Muscle layer of duodenum (tissue), 2 donors: ENCODE measurements at regions not wholly inside any gene's neighbourhood (a gene's known extent, or its start where the extent isn't known, plus 50 kb on each side); places are given as distances from the start of the nearest gene placed in this dataset.
A peak's percentile ranks its signal among the peaks of the same experiment; 100 is the strongest.

ENCODE experiments used
- H3K27ac ChIP-seq: one replicate; pipeline ENCODE4 v1.7.0; 2013; ENCODE audit warnings: mild to moderate bottlenecking, low read length
- H3K27me3 ChIP-seq: one replicate; pipeline ENCODE4 v1.7.0; 2013; ENCODE audit warnings: low read depth, mild to moderate bottlenecking, control low read depth, low read length
- H3K36me3 ChIP-seq, 2 donors: one replicate each; pipeline ENCODE4 v1.7.0; 2013; ENCODE audit warnings: low read length in 2 of 2, control low read depth in 1 of 2, mild to moderate bottlenecking in 1 of 2; ENCODE audit not compliant: insufficient read depth in 2 of 2, control insufficient read depth in 1 of 2
- H3K4me1 ChIP-seq, 2 donors: one replicate each; pipeline ENCODE4 v1.7.0; 2013; ENCODE audit warnings: low read length in 2 of 2, mild to moderate bottlenecking in 2 of 2, control low read depth in 1 of 2, moderate library complexity in 1 of 2; ENCODE audit not compliant: insufficient read depth in 2 of 2, control insufficient read depth in 1 of 2
- H3K4me3 ChIP-seq, 2 donors: one replicate each; pipeline ENCODE4 v1.7.0; 2013; ENCODE audit warnings: low read length in 2 of 2, low read depth in 1 of 2, mild to moderate bottlenecking in 1 of 2
- H3K9me3 ChIP-seq, 2 donors: one replicate each; pipeline ENCODE4 v1.7.0; 2013; ENCODE audit warnings: low read length in 2 of 2, control low read depth in 1 of 2, mild to moderate bottlenecking in 1 of 2; ENCODE audit not compliant: control insufficient read depth in 1 of 2
- donor health status: healthy.

DNA sequence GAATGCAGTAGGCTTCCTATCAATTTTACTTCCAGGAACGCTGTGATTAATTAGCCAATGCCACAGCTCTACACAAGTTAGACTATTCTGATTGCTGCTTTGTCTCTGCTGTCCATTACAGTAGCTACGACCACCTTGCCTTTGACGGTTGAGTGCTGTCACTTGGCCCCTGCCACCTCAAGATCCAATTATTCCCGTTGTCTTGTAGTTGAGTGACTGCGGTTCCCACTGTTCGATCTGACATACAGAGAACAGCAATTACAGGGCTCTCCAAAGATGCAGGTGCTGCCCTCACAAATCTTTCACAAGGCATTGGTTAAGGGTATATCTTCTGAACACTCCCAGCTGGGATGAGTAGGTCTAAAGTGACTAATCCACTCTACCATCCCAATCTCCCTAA lies 393.4 kb upstream of the KIF2A start:
- Histone ChIP-seq H3K9me3 (peaks cover 0 to 9% of the 10 kb centered on the region in 2 donors), H3K27ac (no peak overlapping the region), H3K4me1 (no peaks in the 10 kb centered on the region), H3K27me3 (no peaks in the 10 kb centered on the region), H3K36me3 (no peaks in the 10 kb centered on the region), H3K4me3 (peak overlapping the region in 1 of 2 donors; percentile 14)

DNA sequence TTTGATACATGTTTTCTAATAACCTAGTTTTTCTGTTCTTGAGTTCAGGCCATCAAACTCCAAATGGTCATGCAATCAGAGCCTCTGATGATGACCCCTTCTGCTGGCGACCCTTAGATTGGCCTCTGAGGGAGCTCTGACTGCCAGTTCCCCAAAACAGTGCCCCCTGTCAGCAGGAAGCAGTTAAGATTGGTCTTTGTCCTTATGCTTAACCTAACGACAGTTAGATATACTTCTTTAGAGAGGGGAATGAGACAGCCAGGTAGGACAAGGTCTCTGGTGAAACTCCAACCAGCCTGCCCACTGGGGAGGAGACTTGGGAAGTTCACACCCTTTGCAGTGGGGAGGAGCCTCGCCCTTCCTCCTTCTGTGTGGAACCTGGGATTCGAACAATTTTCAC lies 390.4 kb upstream of the KIF2A start:
- Histone ChIP-seq H3K4me1 (peaks cover 0 to 16% of the 10 kb centered on the region in 2 donors), H3K36me3 (no peaks in the 10 kb centered on the region), H3K9me3 (peaks cover 0 to 9% of the 10 kb centered on the region in 2 donors), H3K27ac (no peak overlapping the region), H3K27me3 (no peaks in the 10 kb centered on the region), H3K4me3 (no peak overlapping the region)

DNA sequence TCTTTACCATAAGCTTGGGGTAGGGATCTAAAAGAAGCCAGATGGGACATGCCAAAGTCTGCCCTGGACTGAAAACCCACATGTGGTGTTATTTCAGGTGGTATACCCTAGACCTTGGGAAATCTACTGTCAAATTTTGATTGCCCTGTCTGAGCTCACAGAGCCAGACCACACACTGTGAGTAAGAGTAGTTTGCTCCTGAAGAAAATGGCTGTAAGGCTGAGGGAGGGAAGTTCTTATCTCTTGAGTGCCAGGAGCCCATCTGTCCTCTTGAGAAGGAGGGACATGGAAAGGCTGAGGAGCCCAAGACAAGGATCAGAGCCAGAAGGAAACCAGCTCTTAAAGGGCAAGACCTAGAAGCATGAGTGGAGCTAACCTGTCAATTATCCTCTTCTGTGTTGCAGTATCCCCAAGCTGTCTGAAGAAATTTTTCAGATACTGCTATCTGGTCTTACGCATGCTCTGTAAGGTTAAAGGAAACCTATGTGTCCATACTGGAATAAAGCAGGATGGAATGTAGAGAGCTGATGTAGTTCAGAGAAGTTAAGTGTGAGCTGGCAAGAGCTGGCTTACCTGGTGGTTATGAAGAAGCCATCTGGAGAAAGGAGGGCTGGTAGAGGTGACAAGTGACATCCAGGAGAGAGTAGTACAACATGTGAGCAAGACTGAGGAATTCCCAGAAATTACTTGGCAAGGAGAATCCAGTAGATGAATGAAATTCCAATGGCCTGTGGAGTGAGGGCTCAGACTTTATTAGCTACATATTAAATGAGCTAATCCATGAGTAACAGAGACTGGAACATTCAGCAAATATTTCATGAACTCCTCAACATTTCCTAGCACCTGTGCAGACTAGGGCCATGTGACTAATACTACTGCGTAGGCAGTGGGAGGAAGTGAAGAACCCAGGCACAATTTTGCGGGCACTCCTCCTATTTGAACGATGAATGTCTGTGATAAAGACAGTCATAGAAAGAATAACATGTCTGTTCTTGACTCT lies 389.1 kb upstream of the KIF2A start:
- H3K9me3 ChIP-seq: peaks cover 0 to 6% of the 10 kb centered on the region in 2 donors
- no peak overlapping the region for H3K27ac ChIP-seq
- no peaks in the 10 kb centered on the region for H3K36me3 ChIP-seq
- H3K4me1 ChIP-seq: peaks cover 0 to 16% of the 10 kb centered on the region in 2 donors
- no peak overlapping the region for H3K4me3 ChIP-seq
- no peaks in the 10 kb centered on the region for H3K27me3 ChIP-seq

DNA sequence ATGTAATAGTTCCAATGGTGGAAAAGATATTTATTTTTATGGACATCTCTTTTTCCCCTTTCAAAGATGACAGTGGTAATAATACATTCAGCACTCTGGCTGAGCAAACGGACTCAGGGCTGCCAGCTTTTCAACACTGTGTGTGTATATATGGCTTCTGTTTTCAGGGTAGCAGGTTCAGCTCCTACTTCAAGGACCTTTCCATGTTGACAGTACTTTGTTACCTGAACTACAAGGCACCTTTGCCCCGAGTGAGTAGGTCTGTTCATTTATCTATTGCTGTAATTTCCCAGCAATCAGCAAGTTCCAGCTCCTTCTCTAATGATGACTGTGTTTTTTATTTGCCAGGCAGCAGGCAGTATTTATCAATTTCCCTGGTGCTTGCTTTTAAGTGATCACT lies 387.4 kb upstream of the KIF2A start:
- Histone ChIP-seq H3K27ac (no peak overlapping the region), H3K36me3 (no peaks in the 10 kb centered on the region), H3K4me3 (no peak overlapping the region), H3K27me3 (no peaks in the 10 kb centered on the region), H3K4me1 (peaks cover 0 to 16% of the 10 kb centered on the region in 2 donors), H3K9me3 (no peaks in the 10 kb centered on the region)

DNA sequence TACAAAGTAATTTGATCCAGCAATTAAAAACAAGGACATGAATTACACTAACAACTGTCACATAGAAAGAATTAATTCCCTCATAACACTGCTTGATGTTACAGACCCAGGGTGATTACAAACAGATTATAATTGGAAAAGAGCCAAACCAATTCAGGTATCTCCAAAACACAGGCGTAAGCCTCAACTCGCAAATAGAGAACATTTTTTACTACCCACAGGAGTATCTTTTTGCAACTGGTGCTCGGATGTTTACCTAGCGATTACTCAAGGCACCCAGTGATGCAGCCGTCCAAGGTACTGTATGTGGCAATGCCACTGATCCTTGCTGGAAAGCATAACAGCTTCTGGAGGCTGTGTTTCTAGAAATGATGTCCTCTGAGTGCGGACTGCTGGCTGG lies 386.1 kb upstream of the KIF2A start:
- H3K9me3 ChIP-seq: no peaks in the 10 kb centered on the region
- no peak overlapping the region for H3K4me3 ChIP-seq
- H3K4me1 ChIP-seq: peaks cover 0 to 16% of the 10 kb centered on the region in 2 donors
- H3K36me3 ChIP-seq: no peaks in the 10 kb centered on the region
- H3K27me3 ChIP-seq: no peaks in the 10 kb centered on the region
- H3K27ac ChIP-seq: no peak overlapping the region

DNA sequence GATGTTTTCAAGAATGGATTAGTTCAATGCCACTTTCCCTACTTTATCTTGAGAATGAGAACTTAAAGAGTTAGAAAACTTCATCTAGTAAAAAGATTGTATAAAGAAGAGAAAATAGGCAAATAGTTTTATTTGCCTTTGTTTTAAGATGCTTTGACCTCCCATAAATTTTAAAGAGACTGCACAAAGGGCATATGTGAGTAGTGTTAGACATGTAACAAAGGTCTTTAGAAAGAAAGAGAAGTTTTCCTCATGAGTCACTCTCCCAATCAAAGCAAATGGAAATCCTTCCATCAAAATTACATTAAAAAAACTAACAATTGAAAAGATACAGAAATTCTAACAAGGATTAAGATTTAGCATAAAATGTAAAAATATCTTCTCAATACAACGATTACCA lies 381.8 kb upstream of the KIF2A start:
- Histone ChIP-seq H3K4me3 (no peak overlapping the region), H3K4me1 (peaks cover 0 to 7% of the 10 kb centered on the region in 2 donors)

DNA sequence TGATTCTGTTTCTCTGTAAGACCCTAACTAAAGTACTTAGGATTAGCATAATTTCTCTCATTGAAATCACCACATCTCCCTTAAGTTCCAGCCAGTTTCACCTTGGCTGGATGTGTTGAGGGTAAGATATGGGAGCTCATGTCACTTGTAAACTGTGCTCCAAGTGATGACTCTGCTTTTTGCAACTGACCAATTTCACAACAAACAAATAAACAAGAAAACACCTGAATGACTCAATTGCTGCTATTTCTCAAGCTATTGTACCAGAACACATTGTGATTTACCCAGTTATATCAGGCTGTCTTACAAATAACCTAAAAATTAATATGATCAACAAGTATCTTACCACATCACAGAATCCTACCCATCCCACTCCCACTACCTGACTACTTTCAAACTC lies 379.1 kb upstream of the KIF2A start:
- Histone ChIP-seq H3K4me3 (no peak overlapping the region), H3K36me3 (no peaks in the 10 kb centered on the region), H3K27ac (no peak overlapping the region), H3K27me3 (no peaks in the 10 kb centered on the region), H3K9me3 (no peaks in the 10 kb centered on the region), H3K4me1 (no peaks in the 10 kb centered on the region)

More for the DNA sequence above, 381.8 kb upstream of the KIF2A start:
- no peaks in the 10 kb centered on the region for H3K36me3 ChIP-seq
- no peaks in the 10 kb centered on the region for H3K27me3 ChIP-seq
- H3K27ac ChIP-seq: no peak overlapping the region
- no peaks in the 10 kb centered on the region for H3K9me3 ChIP-seq

DNA sequence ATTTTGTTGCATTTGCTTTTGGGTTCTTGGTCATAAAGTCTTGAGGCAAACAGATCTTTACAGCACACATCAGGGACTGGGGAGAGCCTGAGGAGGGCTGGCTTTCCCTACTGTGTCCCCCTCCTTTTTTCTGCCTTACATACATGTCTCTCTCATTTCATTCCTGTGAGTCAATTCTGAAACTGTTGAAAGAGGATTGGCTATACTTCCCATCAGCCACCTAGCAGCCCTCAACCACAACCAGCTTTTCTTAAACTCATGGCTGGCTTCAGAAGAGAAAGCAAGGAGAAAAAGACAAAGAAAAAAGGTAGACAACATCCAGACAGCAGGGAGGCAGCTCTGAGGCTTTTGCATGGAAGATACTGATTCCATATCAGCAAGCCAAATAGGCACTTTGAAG lies 374.8 kb upstream of the KIF2A start:
- Histone ChIP-seq H3K4me1 (no peaks in the 10 kb centered on the region), H3K27ac (no peak overlapping the region), H3K27me3 (no peaks in the 10 kb centered on the region), H3K9me3 (no peaks in the 10 kb centered on the region), H3K4me3 (no peak overlapping the region), H3K36me3 (no peaks in the 10 kb centered on the region)

DNA sequence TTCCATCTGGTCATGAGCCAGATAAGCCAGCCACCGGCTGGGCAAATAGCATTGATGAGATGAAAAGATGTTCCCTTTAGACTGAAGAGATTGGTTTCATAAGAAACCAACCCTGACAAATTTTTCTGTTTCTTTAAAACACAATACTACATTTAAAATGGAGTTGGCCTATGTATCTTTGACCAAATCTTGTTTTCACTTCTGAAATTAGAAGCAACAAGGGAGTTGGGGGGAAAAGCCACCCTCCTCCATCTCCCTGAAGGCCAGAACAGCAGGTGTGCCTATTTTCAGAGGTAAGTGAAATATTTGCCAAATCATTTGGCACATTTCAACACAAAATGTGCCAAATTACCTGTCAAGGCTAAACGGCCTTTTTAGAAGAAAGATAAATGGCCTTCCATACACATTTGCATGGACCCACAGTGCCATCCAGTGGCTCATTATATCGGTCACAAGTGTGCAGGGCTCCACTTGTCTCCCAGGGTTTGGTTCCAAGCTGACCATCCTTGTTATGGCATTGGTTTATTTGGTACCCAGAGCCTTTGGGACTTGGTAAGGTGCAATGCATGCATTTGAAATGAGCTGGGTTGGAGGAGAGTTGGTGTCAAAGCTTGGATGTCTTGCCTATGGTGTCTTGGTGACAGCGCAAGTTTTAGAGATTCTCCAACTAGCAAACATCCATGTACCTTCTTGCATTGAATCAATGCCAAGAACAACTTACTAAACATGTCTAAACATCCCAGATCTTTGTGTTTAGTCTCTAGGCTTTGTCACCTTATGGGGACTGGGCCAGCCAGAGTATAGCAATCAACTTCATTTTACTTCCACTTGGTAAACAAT lies 372.0 kb upstream of the KIF2A start:
- Histone ChIP-seq H3K36me3 (no peaks in the 10 kb centered on the region), H3K4me3 (peak overlapping the region; percentile 12 to 30), H3K27ac (no peak overlapping the region), H3K27me3 (no peaks in the 10 kb centered on the region), H3K9me3 (no peaks in the 10 kb centered on the region), H3K4me1 (no peaks in the 10 kb centered on the region)

DNA sequence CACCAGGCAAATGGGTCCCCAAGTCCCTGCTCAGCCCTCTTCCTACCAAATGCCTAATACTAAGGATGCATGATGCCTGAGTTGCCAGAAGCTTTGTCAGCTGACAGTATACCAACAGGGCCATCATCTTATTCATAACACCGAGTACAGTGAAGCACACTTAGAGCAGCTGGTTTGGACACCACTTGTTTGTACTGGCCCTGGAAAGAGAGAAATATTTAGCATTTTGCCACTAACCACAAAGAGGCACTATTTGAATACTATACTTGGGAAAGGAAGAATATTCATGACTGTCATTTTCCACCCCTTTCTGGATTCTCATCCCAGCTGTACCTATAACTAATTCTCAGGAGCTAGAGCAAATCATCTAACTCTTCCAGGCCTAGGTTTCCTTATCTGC lies 364.4 kb upstream of the KIF2A start:
- H3K27ac ChIP-seq: no peak overlapping the region
- no peaks in the 10 kb centered on the region for H3K4me1 ChIP-seq
- H3K4me3 ChIP-seq: no peak overlapping the region
- H3K9me3 ChIP-seq: no peaks in the 10 kb centered on the region
- no peaks in the 10 kb centered on the region for H3K36me3 ChIP-seq
- no peaks in the 10 kb centered on the region for H3K27me3 ChIP-seq

DNA sequence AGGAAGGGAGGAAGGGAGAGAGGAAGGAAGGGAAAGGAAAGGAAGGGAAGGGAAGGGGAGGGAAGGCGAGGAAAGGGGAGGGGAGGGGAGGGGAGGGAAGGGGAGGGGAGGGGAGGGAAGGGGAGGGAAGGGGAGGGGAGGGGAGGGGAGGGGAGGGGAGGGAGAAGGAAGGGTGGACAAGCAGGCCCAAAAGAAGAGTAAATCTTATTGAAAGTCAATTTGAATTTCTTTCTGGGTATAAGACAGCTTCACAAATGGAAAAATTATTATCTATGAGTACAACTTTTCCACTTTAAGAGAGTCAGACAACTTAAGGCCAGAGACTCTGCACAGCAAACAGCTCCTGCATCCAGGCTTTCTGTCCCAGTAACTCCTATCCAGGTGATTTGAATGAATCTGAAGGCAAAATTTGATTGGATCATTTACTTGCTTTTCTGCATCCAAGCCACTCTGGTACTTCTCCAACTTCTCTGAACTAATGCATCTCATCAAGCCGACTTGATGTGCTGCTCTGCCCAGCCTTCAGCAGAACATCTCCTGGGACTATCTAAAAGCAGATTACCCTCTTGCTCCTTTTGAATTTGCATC lies 363.4 kb upstream of the KIF2A start:
- H3K27ac ChIP-seq: no peak overlapping the region

More for the DNA sequence above, 363.4 kb upstream of the KIF2A start:
- Histone ChIP-seq H3K9me3 (no peaks in the 10 kb centered on the region), H3K36me3 (no peaks in the 10 kb centered on the region), H3K4me1 (no peaks in the 10 kb centered on the region), H3K4me3 (no peak overlapping the region), H3K27me3 (no peaks in the 10 kb centered on the region)
